ENCODE measurements at regions not wholly inside any gene's neighbourhood (a gene's known extent, or its start where the extent isn't known, plus 50 kb on each side); places are given as distances from the start of the nearest gene placed in this dataset.

DNA sequence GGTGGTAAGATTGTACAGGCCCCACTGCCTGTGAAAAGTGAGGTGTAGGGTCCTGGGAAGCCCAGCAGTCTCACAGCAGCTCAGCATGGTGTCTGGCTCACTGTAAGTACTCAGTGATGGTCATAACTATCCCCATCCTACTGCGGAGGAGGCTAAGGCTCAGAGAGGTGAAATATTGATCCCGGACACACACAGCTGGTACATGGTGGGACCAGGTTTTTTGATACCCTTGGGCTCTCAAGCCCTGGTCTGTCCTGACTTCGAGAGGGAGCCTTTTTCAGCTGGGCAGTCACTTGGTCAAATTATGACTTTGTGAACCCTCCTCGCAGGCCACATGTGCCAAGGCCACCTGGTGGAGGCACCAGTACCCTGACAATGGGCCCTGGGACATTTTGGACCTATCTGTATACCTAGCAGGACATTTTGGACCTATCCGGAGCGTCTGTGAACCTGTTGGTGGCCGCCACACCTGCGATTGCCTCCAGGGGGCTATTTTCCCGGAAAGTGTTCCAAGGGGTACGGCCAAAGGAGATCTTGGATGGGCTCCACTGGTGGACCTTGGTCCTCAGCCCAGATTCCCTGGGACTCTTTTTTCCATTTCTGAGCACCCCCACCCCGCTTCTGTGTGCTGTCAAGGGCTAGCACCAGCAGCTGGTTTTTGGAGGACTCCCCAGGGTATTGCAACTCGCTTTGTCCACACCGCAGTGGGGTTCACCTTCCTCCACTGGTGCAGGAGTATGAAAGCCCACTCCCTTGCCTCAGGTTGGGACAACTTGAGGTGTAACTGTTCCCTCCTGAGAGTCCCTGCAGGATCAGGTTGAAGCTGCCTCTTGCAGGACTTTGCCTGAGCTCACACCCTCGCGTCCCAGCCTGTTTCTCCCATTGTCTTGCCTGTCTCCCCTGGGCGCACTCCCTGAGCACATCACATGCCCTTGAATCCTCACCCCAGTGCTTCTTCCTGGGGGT lies 83.6 kb upstream of the NKD1 start:
- Histone ChIP-seq H3K36me3 (ENCODE audit: control insufficient read depth in 4 of 4, insufficient read depth in 4 of 4, low read length in 3 of 4) (no peaks in the 10 kb centered on the region), H3K27me3 (replicated peaks in 2 of 5; ENCODE audit: control insufficient read depth in 4 of 5, insufficient read depth in 5 of 5, low read length in 4 of 5) (peaks cover 5 to 46% (median 20%) of the 10 kb centered on the region in 5 experiments), H3K27ac (ENCODE audit: insufficient read depth in 1 of 2, low read depth in 1 of 2, low read length in 2 of 2, poor library complexity in 1 of 2, severe bottlenecking in 2 of 2) (no peak overlapping the region), H3K4me3 (ENCODE audit: control insufficient read depth in 1 of 7, extremely low read depth in 1 of 7, insufficient read depth in 4 of 7, low read depth in 2 of 7, low read length in 6 of 7) (no peak overlapping the region), H3K9me3 (ENCODE audit: control extremely low read depth in 1 of 5, control insufficient read depth in 4 of 5, insufficient read depth in 2 of 5, low read depth in 1 of 5, low read length in 4 of 5) (no peaks in the 10 kb centered on the region), H3K4me1 (ENCODE audit: control extremely low read depth in 1 of 4, control insufficient read depth in 4 of 4, insufficient read depth in 4 of 4, low read length in 3 of 4) (peaks cover 0 to 7% (median 3%) of the 10 kb centered on the region in 4 experiments)
- ChIA-PET POLR2A (interaction anchor here (0.5 to 0.6 kb wide), 3 partner anchors 10 to 633 kb away, joined by 3 to 4 read pairs (median 4); no protein-coding TSS in a partner anchor), CTCF (interaction anchor here (0.6 to 1.0 kb wide), 2 partner anchors 13 to 303 kb away, joined by 3 read pairs; no protein-coding TSS in a partner anchor)
- 95% methylated on average over 16 of the region's 16 CpGs for WGBS (ENCODE audit: insufficient coverage)
- DNase-seq = no peak

DNA sequence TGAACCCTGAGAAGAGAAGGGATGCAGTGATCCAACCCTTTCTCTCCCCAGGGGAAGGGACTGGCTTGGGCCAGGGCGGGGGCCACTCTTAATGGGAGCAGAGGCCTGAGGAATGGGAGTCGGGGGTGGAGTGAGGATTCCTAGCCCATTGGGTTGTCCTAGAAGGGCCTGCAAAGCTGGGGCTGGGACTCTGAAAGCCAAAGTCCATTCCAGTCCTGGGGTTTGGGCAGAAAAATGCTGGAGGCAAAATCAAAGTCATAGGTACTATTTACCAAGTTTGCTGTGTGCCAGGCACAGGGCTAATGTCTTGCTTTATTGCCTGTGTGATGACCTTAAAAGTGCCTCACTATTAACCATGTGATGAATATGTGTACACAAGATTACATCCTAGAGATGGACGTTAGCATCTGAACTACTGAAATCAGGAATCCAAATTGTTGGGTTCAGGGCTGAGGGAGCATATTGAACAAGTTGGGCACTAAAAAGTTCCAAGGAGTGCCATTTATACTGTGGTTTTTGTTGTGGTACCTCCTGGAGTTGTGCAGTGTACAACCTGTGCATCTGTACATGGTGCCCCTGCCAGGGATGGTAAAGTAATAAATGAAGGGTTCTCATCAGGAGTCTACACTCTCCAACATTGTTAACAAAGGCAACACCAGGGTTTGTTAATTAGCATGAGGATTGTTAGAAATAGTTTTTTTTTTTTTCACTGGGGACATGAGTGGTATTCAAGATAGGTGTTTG lies 84.4 kb upstream of the NKD1 start:
- POLR2A ChIA-PET = no interaction called here
- 79% methylated on average over 3 of the region's 3 CpGs for WGBS (ENCODE audit: insufficient coverage)

DNA sequence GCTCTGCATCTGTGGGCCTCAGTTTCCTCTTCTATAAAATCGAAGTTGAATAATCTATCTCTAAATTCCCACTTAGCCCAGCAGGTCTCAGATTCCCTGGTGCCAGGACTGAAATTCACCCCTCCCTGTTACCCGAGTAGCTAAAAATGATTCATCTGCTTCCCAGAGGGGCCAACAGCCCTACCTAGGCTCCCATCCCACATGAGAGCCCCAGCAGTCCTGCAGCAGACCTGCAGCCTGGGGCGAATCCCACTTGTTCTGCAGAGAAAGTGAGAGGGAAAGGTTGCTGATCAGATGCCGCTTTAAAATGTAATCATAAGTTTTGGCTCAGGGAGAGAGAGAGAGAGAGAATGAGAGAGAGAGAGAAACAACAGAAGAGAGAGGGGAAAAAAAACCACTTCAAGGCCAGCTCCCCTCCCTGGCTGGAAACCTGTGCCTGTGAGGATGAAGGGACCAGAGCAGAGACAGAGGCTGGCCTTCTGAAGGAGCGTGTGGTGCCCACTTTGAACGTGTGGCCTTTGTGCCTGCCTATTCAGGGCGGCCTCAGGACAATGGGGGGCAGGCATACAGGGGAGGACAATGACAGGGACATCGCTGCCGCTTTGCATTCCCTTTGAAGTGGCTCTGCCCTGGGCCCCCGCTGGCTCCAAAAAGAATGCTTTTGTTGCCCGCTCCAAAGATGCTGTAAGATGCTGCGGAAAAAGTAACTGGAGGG lies 85.2 kb upstream of the NKD1 start:
- no peak overlapping the region for H3K4me3 ChIP-seq (ENCODE audit: control insufficient read depth in 1 of 7, extremely low read depth in 1 of 7, insufficient read depth in 4 of 7, low read depth in 2 of 7, low read length in 6 of 7)
- H3K27me3 ChIP-seq (replicated peaks in 2 of 5; ENCODE audit: control insufficient read depth in 4 of 5, insufficient read depth in 5 of 5, low read length in 4 of 5) = peaks cover 0 to 31% (median 11%) of the 10 kb centered on the region in 5 experiments
- DNase-seq = no peak
- H3K9me3 ChIP-seq (ENCODE audit: control extremely low read depth in 1 of 5, control insufficient read depth in 4 of 5, insufficient read depth in 2 of 5, low read depth in 1 of 5, low read length in 4 of 5) = no peaks in the 10 kb centered on the region
- no peaks in the 10 kb centered on the region for H3K36me3 ChIP-seq (ENCODE audit: control insufficient read depth in 4 of 4, insufficient read depth in 4 of 4, low read length in 3 of 4)
- H3K27ac ChIP-seq (ENCODE audit: insufficient read depth in 1 of 2, low read depth in 1 of 2, low read length in 2 of 2, poor library complexity in 1 of 2, severe bottlenecking in 2 of 2) = no peak overlapping the region
- POLR2A ChIA-PET = no interaction called here
- WGBS (ENCODE audit: insufficient coverage) = 88% methylated on average over 10 of the region's 12 CpGs
- H3K4me1 ChIP-seq (ENCODE audit: control extremely low read depth in 1 of 4, control insufficient read depth in 4 of 4, insufficient read depth in 4 of 4, low read length in 3 of 4) = peaks cover 0 to 6% (median under 1%) of the 10 kb centered on the region in 4 experiments
- CTCF ChIA-PET = interaction anchor here (1.0 kb wide), 1 partner anchor 13 kb away, joined by 5 read pairs; no protein-coding TSS in a partner anchor

More for the DNA sequence above, 84.4 kb upstream of the NKD1 start:
- Histone ChIP-seq H3K4me3 (ENCODE audit: control insufficient read depth in 1 of 7, extremely low read depth in 1 of 7, insufficient read depth in 4 of 7, low read depth in 2 of 7, low read length in 6 of 7) (no peak overlapping the region), H3K4me1 (ENCODE audit: control extremely low read depth in 1 of 4, control insufficient read depth in 4 of 4, insufficient read depth in 4 of 4, low read length in 3 of 4) (peaks cover 0 to 7% (median 3%) of the 10 kb centered on the region in 4 experiments), H3K27me3 (replicated peaks in 2 of 5; ENCODE audit: control insufficient read depth in 4 of 5, insufficient read depth in 5 of 5, low read length in 4 of 5) (peaks cover 5 to 37% (median 16%) of the 10 kb centered on the region in 5 experiments), H3K9me3 (ENCODE audit: control extremely low read depth in 1 of 5, control insufficient read depth in 4 of 5, insufficient read depth in 2 of 5, low read depth in 1 of 5, low read length in 4 of 5) (no peaks in the 10 kb centered on the region), H3K36me3 (ENCODE audit: control insufficient read depth in 4 of 4, insufficient read depth in 4 of 4, low read length in 3 of 4) (no peaks in the 10 kb centered on the region), H3K27ac (ENCODE audit: insufficient read depth in 1 of 2, low read depth in 1 of 2, low read length in 2 of 2, poor library complexity in 1 of 2, severe bottlenecking in 2 of 2) (no peak overlapping the region)
- no peak for DNase-seq
- CTCF ChIA-PET = no interaction called here

DNA sequence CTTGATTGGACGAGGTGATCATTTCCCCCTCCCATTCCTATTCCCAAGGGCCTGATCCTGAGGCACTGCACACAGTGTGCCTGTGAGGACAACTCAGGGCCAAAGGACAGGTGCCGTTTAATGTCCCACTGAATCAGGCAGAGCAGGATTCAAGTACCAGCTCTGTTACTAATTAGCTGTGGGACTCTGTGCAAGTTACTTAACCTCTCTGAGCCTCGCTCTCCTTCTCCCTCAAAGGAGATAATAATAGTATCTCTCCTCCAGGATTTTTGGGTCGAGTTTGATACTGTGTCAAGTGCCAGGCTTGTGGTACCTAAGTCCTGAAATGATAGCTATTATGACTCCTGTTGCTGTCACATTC lies 86.8 kb upstream of the NKD1 start:
- Histone ChIP-seq H3K27me3 (replicated peaks in 2 of 5; ENCODE audit: control insufficient read depth in 4 of 5, insufficient read depth in 5 of 5, low read length in 4 of 5) (peaks cover 0 to 15% (median 2%) of the 10 kb centered on the region in 5 experiments), H3K27ac (ENCODE audit: insufficient read depth in 1 of 2, low read depth in 1 of 2, low read length in 2 of 2, poor library complexity in 1 of 2, severe bottlenecking in 2 of 2) (no peak overlapping the region), H3K9me3 (ENCODE audit: control extremely low read depth in 1 of 5, control insufficient read depth in 4 of 5, insufficient read depth in 2 of 5, low read depth in 1 of 5, low read length in 4 of 5) (no peaks in the 10 kb centered on the region), H3K4me3 (ENCODE audit: control insufficient read depth in 1 of 7, extremely low read depth in 1 of 7, insufficient read depth in 4 of 7, low read depth in 2 of 7, low read length in 6 of 7) (no peak overlapping the region), H3K4me1 (ENCODE audit: control extremely low read depth in 1 of 4, control insufficient read depth in 4 of 4, insufficient read depth in 4 of 4, low read length in 3 of 4) (peaks cover 0 to 17% (median 0%) of the 10 kb centered on the region in 4 experiments), H3K36me3 (ENCODE audit: control insufficient read depth in 4 of 4, insufficient read depth in 4 of 4, low read length in 3 of 4) (no peaks in the 10 kb centered on the region)
- WGBS (ENCODE audit: insufficient coverage) = 100% methylated on average over 1 of the region's 4 CpGs
- CTCF ChIA-PET = no interaction called here
- POLR2A ChIA-PET = no interaction called here
- DNase-seq = no peak

DNA sequence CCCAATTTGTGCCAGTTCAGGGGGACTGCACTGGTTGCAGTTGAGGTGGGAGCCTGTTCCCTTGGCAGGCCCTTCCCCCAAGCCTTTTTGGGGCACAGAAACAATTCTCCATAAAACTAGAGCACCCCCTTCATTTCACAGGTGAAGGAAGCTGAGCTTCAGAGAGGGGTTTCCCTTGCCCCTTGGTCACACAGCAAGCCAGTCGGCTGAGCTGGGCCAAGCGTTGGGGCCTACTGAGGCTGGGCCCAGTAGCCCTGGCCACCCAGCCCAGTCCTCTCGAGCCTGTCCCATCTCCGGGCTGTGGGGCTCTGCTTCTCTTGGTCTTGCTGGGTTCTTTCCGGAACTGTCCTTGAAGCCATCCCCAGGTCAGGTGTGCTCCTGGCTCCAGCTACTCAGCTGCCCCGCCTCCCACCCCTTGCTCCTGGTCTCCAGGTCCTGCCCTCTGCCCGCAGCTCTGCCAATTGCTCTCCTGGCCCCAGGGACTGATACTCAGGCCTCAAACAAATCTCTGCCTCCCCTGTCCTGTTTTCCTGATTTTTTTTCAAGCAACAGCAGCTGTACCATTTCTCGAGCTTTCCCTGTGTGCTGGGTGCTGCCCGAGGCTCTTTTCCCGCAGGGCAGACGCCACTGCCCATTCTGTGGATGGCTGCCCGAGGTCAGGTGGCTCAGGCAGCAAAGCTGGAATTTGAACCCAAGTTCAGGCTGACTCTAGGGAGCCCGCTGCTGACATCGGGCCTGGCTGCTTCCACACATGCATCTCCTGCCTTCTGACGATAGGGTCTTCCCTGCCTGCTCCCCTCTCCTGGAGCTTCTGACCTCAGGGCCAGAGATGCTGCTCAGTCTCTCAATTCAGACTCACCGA lies 87.4 kb upstream of the NKD1 start:
- H3K36me3 ChIP-seq (ENCODE audit: control insufficient read depth in 4 of 4, insufficient read depth in 4 of 4, low read length in 3 of 4) = no peaks in the 10 kb centered on the region
- no peak overlapping the region for H3K4me3 ChIP-seq (ENCODE audit: control insufficient read depth in 1 of 7, extremely low read depth in 1 of 7, insufficient read depth in 4 of 7, low read depth in 2 of 7, low read length in 6 of 7)
- 96% methylated on average over 15 of the region's 16 CpGs for WGBS (ENCODE audit: insufficient coverage)
- DNase-seq = no peak
- H3K9me3 ChIP-seq (ENCODE audit: control extremely low read depth in 1 of 5, control insufficient read depth in 4 of 5, insufficient read depth in 2 of 5, low read depth in 1 of 5, low read length in 4 of 5) = no peaks in the 10 kb centered on the region
- ChIA-PET CTCF (no interaction called here), POLR2A (no interaction called here)
- H3K4me1 ChIP-seq (ENCODE audit: control extremely low read depth in 1 of 4, control insufficient read depth in 4 of 4, insufficient read depth in 4 of 4, low read length in 3 of 4) = peaks cover 0 to 17% (median 0%) of the 10 kb centered on the region in 4 experiments
- H3K27me3 ChIP-seq (replicated peaks in 2 of 5; ENCODE audit: control insufficient read depth in 4 of 5, insufficient read depth in 5 of 5, low read length in 4 of 5) = peaks cover 0 to 9% (median 1%) of the 10 kb centered on the region in 5 experiments
- no peak overlapping the region for H3K27ac ChIP-seq (ENCODE audit: insufficient read depth in 1 of 2, low read depth in 1 of 2, low read length in 2 of 2, poor library complexity in 1 of 2, severe bottlenecking in 2 of 2)

DNA sequence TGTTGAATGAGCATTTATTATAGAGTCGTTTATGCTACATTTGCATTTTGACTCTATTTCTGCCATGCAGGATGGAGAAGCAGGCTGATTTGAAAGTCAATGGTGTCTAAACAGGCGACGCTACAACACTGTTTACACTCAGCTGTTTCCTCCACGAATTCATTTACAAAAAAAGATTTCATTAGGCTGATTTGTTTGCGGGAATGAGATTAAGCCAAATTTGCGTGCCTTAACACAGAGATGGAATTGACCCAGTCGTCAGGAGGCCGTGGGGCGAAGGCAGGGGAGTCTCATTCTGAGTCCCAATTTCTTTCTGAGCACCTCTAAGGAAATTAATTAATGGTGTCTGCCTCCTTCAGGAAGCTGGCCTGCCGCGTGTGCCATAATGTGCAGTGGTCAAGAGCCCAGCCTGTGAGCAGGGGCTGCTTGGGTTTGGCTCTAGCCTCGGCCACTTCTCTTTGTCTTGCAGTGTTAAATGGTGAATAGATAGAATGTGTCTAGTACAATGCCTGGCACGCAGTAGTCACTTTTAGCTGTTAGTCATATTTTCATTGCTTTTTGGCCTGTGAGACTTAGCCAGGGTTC lies 88.6 kb upstream of the NKD1 start:
- POLR2A ChIA-PET = no interaction called here
- no peak for DNase-seq

More for the DNA sequence above, 88.6 kb upstream of the NKD1 start:
- WGBS (ENCODE audit: insufficient coverage) = 91% methylated on average over 13 of the region's 13 CpGs
- CTCF ChIA-PET = interaction anchor here (1.3 kb wide), 1 partner anchor 248 kb away, joined by 3 read pairs; no protein-coding TSS in a partner anchor
- H3K36me3 ChIP-seq (ENCODE audit: control insufficient read depth in 4 of 4, insufficient read depth in 4 of 4, low read length in 3 of 4) = no peaks in the 10 kb centered on the region
- H3K27me3 ChIP-seq (replicated peaks in 2 of 5; ENCODE audit: control insufficient read depth in 4 of 5, insufficient read depth in 5 of 5, low read length in 4 of 5) = no peaks in the 10 kb centered on the region
- H3K4me3 ChIP-seq (ENCODE audit: control insufficient read depth in 1 of 7, extremely low read depth in 1 of 7, insufficient read depth in 4 of 7, low read depth in 2 of 7, low read length in 6 of 7) = no peak overlapping the region
- no peak overlapping the region for H3K27ac ChIP-seq (ENCODE audit: insufficient read depth in 1 of 2, low read depth in 1 of 2, low read length in 2 of 2, poor library complexity in 1 of 2, severe bottlenecking in 2 of 2)
- H3K9me3 ChIP-seq (ENCODE audit: control extremely low read depth in 1 of 5, control insufficient read depth in 4 of 5, insufficient read depth in 2 of 5, low read depth in 1 of 5, low read length in 4 of 5) = no peaks in the 10 kb centered on the region
- peaks cover 0 to 17% (median 0%) of the 10 kb centered on the region in 4 experiments for H3K4me1 ChIP-seq (ENCODE audit: control extremely low read depth in 1 of 4, control insufficient read depth in 4 of 4, insufficient read depth in 4 of 4, low read length in 3 of 4)

Measured in common myeloid progenitor, CD34-positive (primary cell).